Endothelial cell of umbilical vein (primary cell): ENCODE measurements at regions not wholly inside any gene's neighbourhood (a gene's known extent, or its start where the extent isn't known, plus 50 kb on each side); places are given as distances from the start of the nearest gene placed in this dataset.

Source experiments
- BruUV-seq: library from RNA; stranded (reverse); fragments of 400-500 nt; replicated peaks from 2 replicates; lab custom pipeline; 2021; lab: Mats Ljungman, UMichigan
- CTCF ChIA-PET: fragments of 300-600, 350-600 bp; sonication (Branson Sonifier 250); formaldehyde crosslinking; loops from one replicate; lab custom pipeline; 2021; ENCODE audit warnings: antibody characterized with exemption, inconsistent platforms; lab: Charles Lee
- POLR2A ChIA-PET: fragments of 300-600, 350-600 bp; sonication (Branson Sonifier 250); formaldehyde crosslinking; loops from one replicate; lab custom pipeline; 2021; ENCODE audit warnings: antibody characterized with exemption, inconsistent platforms; lab: Charles Lee
- DNase-seq: peaks from one replicate; pipeline ENCODE4 v3.0.0-alpha.2; 2011; ENCODE audit warnings: low read depth, low spot score
- FAIRE-seq: peaks from 2 replicates; lab custom pipeline; 2011; peaks lifted over from hg19 to GRCh38; lab: Jason Lieb, UNC
- H2AFZ ChIP-seq: 2 replicates; pipeline ENCODE4 v1.6.0; 2012; ENCODE audit warnings: low read depth, low read length, control low read depth, inconsistent platforms
- H3K27ac ChIP-seq: 2 replicates; pipeline ENCODE4 v1.5.1; 2011; ENCODE audit warnings: low read depth, mild to moderate bottlenecking, control low read depth, low read length, moderate library complexity; ENCODE audit not compliant: insufficient read depth
- H3K27me3 ChIP-seq, 2 experiments: 2 replicates each; pipeline versions ENCODE4 v1.6.0 to v1.6.1; 2011; ENCODE audit warnings: low read length in 2 of 2, mixed read lengths in 1 of 2; ENCODE audit not compliant: control insufficient read depth in 2 of 2, insufficient read depth in 2 of 2
- H3K36me3 ChIP-seq, 2 experiments: 2 replicates in 1 of 2; 3 replicates in 1 of 2; pipeline ENCODE4 v1.5.1; 2011; ENCODE audit warnings: low read length in 2 of 2, mild to moderate bottlenecking in 1 of 2, moderate library complexity in 1 of 2; ENCODE audit not compliant: control insufficient read depth in 2 of 2, insufficient read depth in 2 of 2; ENCODE audit errors: extremely low read depth in 1 of 2
- H3K4me1 ChIP-seq: 3 replicates; pipeline ENCODE4 v1.5.1; 2011; ENCODE audit warnings: mild to moderate bottlenecking, low read length; ENCODE audit not compliant: control insufficient read depth, insufficient read depth; ENCODE audit errors: extremely low read depth
- H3K4me2 ChIP-seq: 2 replicates; pipeline ENCODE4 v1.6.1; 2011; ENCODE audit warnings: low read length, control low read depth, mixed read lengths; ENCODE audit not compliant: insufficient read depth
- H3K4me3 ChIP-seq, 3 experiments: fragments of 200-600 bp in 1 of 3; sonication (generic), shearing (Covaris generic) in 1 of 3; replicated peaks in 1 of 3; 2 replicates each; pipeline ENCODE4 v1.5.1; 2011 to 2016; ENCODE audit warnings: control low read depth in 3 of 3, low read length in 3 of 3, mild to moderate bottlenecking in 2 of 3, inconsistent platforms in 1 of 3, low read depth in 1 of 3, moderate library complexity in 1 of 3; ENCODE audit not compliant: insufficient read depth in 1 of 3
- H3K79me2 ChIP-seq: 2 replicates; pipeline ENCODE4 v1.6.0; 2012; ENCODE audit warnings: low read length, inconsistent platforms; ENCODE audit not compliant: control insufficient read depth, insufficient read depth
- H3K9ac ChIP-seq: replicated peaks from 2 replicates; pipeline ENCODE3; 2011; ENCODE audit warnings: low read length, control low read depth; ENCODE audit not compliant: insufficient read depth; ENCODE audit errors: extremely low read depth
- H3K9me1 ChIP-seq: replicated peaks from 3 replicates; pipeline ENCODE4 v1.6.0; 2011; ENCODE audit warnings: mild to moderate bottlenecking, low read length; ENCODE audit not compliant: control insufficient read depth, insufficient read depth; ENCODE audit errors: extremely low read depth
- H3K9me3 ChIP-seq: replicated peaks from 2 replicates; pipeline ENCODE4 v1.5.1; 2012; ENCODE audit warnings: low read length, inconsistent platforms; ENCODE audit not compliant: control insufficient read depth, insufficient read depth
- H4K20me1 ChIP-seq: replicated peaks from 2 replicates; pipeline ENCODE3; 2011; ENCODE audit warnings: mild to moderate bottlenecking, low read length; ENCODE audit not compliant: control insufficient read depth, insufficient read depth; ENCODE audit errors: extremely low read depth
- EZH2 ChIP-seq: IDR thresholded peaks from 2 replicates; pipeline ENCODE4 v1.6.1; 2012; ENCODE audit warnings: borderline replicate concordance, low read depth, mild to moderate bottlenecking, moderate library complexity, low read length, inconsistent platforms; ENCODE audit not compliant: severe bottlenecking
- FOS ChIP-seq: IDR thresholded peaks from 2 replicates; pipeline ENCODE4 v1.6.1; 2011; ENCODE audit warnings: mild to moderate bottlenecking, low read length, moderate library complexity, borderline replicate concordance; ENCODE audit not compliant: insufficient read depth
- GATA2 ChIP-seq: IDR thresholded peaks from 2 replicates; pipeline ENCODE4 v1.7.0; 2011; ENCODE audit warnings: low read depth, mild to moderate bottlenecking, moderate library complexity, mixed read lengths, low read length; ENCODE audit not compliant: insufficient read length, insufficient read depth
- JUN ChIP-seq: IDR thresholded peaks from 2 replicates; pipeline ENCODE4 v1.6.1; 2011; ENCODE audit warnings: borderline replicate concordance, low read depth; ENCODE audit not compliant: insufficient read length, insufficient read depth
- MYC ChIP-seq: IDR thresholded peaks from one replicate; pipeline ENCODE4 v1.6.1; 2011; ENCODE audit warnings: mild to moderate bottlenecking, low read depth, low read length
- POLR2A ChIP-seq: IDR thresholded peaks from 2 replicates; pipeline ENCODE4 v1.6.1; 2012; ENCODE audit warnings: low read depth, mild to moderate bottlenecking, control low read depth, low read length
- POLR2AphosphoS5 ChIP-seq: IDR thresholded peaks from 2 replicates; pipeline ENCODE4 v1.6.1; 2012; ENCODE audit warnings: low read depth, mild to moderate bottlenecking, control low read depth, low read length, moderate library complexity; ENCODE audit not compliant: insufficient read depth
- dilution Hi-C: fragments of 300-500 bp; cut with MboI; formaldehyde crosslinking; loops from one replicate; pipeline ENCODE4 v1.15.0; 2019; ENCODE audit warnings: low sequenced_read_pairs; ENCODE audit not compliant: extremely low pct_ligation_motif_present
- intact Hi-C: fragments of 100-400 bp; cut with micrococcal nuclease; formaldehyde crosslinking; loops from one replicate; pipeline ENCODE4 v1.10.0; 2022
- TF ChIP-seq, protein P1 (sequence below), 2 donors: IDR thresholded peaks; 1 replicate in 1 of 2; 2 replicates in 1 of 2; pipeline ENCODE4 v1.5.1; 2011; ENCODE audit warnings: low read length in 2 of 2, mild to moderate bottlenecking in 2 of 2, moderate library complexity in 2 of 2, control low read depth in 1 of 2, inconsistent platforms in 1 of 2, low read depth in 1 of 2; ENCODE audit not compliant: insufficient read depth in 1 of 2; ENCODE audit errors: extremely low read depth in 1 of 2
- TF ChIP-seq, protein P2 (sequence below): IDR thresholded peaks from 2 replicates; pipeline ENCODE4 v1.6.1; 2011; ENCODE audit not compliant: insufficient read depth, insufficient read length

DNA sequence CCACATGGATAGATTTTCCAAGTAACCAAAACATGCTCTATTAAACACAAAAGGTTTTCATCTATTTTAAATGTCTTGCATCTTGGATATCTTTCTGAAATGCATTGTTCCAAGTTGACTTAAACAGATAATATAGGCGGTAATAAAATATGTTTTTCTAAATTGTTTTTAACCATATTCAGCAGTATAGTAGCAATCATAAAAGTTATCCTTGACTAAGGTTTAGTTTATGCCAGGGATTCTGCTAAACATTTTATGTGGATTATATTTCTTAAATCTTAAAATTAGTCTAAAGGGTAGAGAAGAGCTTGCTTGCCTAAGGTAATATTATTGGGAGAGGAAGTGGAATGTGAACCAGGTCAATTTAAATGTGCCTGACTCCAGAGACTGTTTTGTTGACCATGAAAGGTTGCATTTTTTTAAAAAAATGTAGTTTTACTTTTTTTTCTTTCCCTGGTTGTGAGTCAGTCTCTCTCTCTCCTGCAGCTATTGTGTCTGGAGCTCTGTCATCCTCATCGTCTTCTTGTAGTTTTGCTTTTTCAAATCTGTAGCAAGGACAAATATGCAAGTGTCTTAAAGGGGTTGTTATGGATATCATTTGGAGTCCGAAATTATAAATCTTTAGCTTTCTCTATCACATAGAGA is 309.1 kb upstream of the COL3A1 start:
- dilution Hi-C loops: no loop called here
- no peak overlapping the region for H3K4me2 ChIP-seq
- no peaks in the 10 kb centered on the region for H3K36me3 ChIP-seq
- no peak overlapping the region for H3K4me3 ChIP-seq
- no peak for TF ChIP-seq POLR2AphosphoS5
- TF ChIP-seq, protein P1, sequence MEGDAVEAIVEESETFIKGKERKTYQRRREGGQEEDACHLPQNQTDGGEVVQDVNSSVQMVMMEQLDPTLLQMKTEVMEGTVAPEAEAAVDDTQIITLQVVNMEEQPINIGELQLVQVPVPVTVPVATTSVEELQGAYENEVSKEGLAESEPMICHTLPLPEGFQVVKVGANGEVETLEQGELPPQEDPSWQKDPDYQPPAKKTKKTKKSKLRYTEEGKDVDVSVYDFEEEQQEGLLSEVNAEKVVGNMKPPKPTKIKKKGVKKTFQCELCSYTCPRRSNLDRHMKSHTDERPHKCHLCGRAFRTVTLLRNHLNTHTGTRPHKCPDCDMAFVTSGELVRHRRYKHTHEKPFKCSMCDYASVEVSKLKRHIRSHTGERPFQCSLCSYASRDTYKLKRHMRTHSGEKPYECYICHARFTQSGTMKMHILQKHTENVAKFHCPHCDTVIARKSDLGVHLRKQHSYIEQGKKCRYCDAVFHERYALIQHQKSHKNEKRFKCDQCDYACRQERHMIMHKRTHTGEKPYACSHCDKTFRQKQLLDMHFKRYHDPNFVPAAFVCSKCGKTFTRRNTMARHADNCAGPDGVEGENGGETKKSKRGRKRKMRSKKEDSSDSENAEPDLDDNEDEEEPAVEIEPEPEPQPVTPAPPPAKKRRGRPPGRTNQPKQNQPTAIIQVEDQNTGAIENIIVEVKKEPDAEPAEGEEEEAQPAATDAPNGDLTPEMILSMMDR (IDR thresholded peaks at IDR 0.05; ENCODE audit: extremely low read depth in 1 of 2, insufficient read depth in 1 of 2, low read depth in 1 of 2, low read length in 2 of 2): no peak
- no peak for TF ChIP-seq JUN
- no peak for TF ChIP-seq EZH2
- TF ChIP-seq FOS: no peak
- TF ChIP-seq, protein P2, sequence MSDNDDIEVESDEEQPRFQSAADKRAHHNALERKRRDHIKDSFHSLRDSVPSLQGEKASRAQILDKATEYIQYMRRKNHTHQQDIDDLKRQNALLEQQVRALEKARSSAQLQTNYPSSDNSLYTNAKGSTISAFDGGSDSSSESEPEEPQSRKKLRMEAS: no peak
- no peak for TF ChIP-seq MYC
- no peak for TF ChIP-seq GATA2
- TF ChIP-seq POLR2A: no peak
- no peaks in the 10 kb centered on the region for H4K20me1 ChIP-seq
- no peak overlapping the region for H3K9ac ChIP-seq
- BruUV-seq: no TSS peak
- CTCF ChIA-PET: interaction anchor here (1.0 kb wide), 2 partner anchors 9 to 18 kb away, joined by 3 to 5 read pairs; no protein-coding TSS in a partner anchor
- no peak overlapping the region for H2AFZ ChIP-seq
- DNase-seq (peak; percentile 55), FAIRE-seq (no peak)
- POLR2A ChIA-PET: no interaction called here
- no peaks in the 10 kb centered on the region for H3K79me2 ChIP-seq
- H3K9me1 ChIP-seq: no peaks in the 10 kb centered on the region
- H3K27ac ChIP-seq: no peak overlapping the region
- intact Hi-C loops: no loop called here
- H3K9me3 ChIP-seq: no peaks in the 10 kb centered on the region
- H3K4me1 ChIP-seq: no peaks in the 10 kb centered on the region
- no peaks in the 10 kb centered on the region for H3K27me3 ChIP-seq
